ENCODE measurements at regions not wholly inside any gene's neighbourhood (a gene's known extent, or its start where the extent isn't known, plus 50 kb on each side); places are given as distances from the start of the nearest gene placed in this dataset.

GRCh38 chr21:38057626-38058025, 141.4 kb upstream of the KCNJ6 start:
- TF ChIP-seq CTCF (IDR thresholded peaks at IDR 0.05) (no peak), POLR2A (IDR thresholded peaks at IDR 0.05) (no peak)
